GM19043 (cell line): ENCODE measurements at regions not wholly inside any gene's neighbourhood (a gene's known extent, or its start where the extent isn't known, plus 50 kb on each side); places are given as distances from the start of the nearest gene placed in this dataset.

Experiments
- ATAC-seq: cut with Tn5 transposase; IDR thresholded peaks from one replicate; pipeline ENCODE4 v1.9.1; 2021; ENCODE audit warnings: low read depth; ENCODE audit not compliant: unreplicated experiment

GRCh38 chr4:42327323-42327722 is 70.0 kb upstream of the SHISA3 start:
- no peak for ATAC-seq

- no peak for ATAC-seq
Measured at GRCh38 chr4:42328978-42329377, 68.3 kb upstream of the SHISA3 start.

GRCh38 chr4:42329421-42329820 is 67.9 kb upstream of the SHISA3 start:
- no peak for ATAC-seq

- ATAC-seq, result no peak
Measured at GRCh38 chr4:42330002-42330592, 67.2 kb upstream of the SHISA3 start.

- ATAC-seq, result no peak
Measured at GRCh38 chr4:42331040-42331439, 66.2 kb upstream of the SHISA3 start.

- ATAC-seq, result no peak
Measured at GRCh38 chr4:42331914-42332368, 65.3 kb upstream of the SHISA3 start.

- no peak for ATAC-seq
Measured at GRCh38 chr4:42339935-42340406, 57.3 kb upstream of the SHISA3 start.

GRCh38 chr4:42341518-42342026 is 55.7 kb upstream of the SHISA3 start:
- ATAC-seq, result no peak

GRCh38 chr4:42342459-42342858 is 54.8 kb upstream of the SHISA3 start:
- ATAC-seq, result no peak

GRCh38 chr4:42344309-42344708 is 53.0 kb upstream of the SHISA3 start:
- no peak for ATAC-seq

- ATAC-seq, result no peak
Measured at GRCh38 chr4:42344749-42345148, 52.5 kb upstream of the SHISA3 start.

- no peak for ATAC-seq
Measured at GRCh38 chr4:42345962-42346544, 51.2 kb upstream of the SHISA3 start.

GRCh38 chr4:42347076-42347475 is 50.2 kb upstream of the SHISA3 start:
- ATAC-seq, result no peak
